WTC11 (cell line): ENCODE measurements at regions not wholly inside any gene's neighbourhood (a gene's known extent, or its start where the extent isn't known, plus 50 kb on each side); places are given as distances from the start of the nearest gene placed in this dataset.

Source experiments
- ATAC-seq: fragments of 200-7000 bp; cut with Tn5 transposase; 2 replicates; pipeline ENCODE4 v1.10.0; 2021; ENCODE audit warnings: mild to moderate bottlenecking, moderate library complexity
- CTCF ChIA-PET: fragments of 300-600 bp; sonication (Branson Sonifier 250); formaldehyde crosslinking; loops from one replicate; lab custom pipeline; 2021; ENCODE audit warnings: antibody characterized with exemption; lab: Charles Lee
- POLR2A ChIA-PET: fragments of 350-600 bp; sonication (Branson Sonifier 250); formaldehyde crosslinking; loops from one replicate; lab custom pipeline; 2021; ENCODE audit warnings: antibody characterized with exemption; lab: Charles Lee
- DNase-seq: peaks from one replicate; pipeline ENCODE4 v3.0.0; 2021; ENCODE audit warnings: low spot score
- H3K27ac Mint-ChIP-seq: 2 replicates; pipeline ENCODE4 v1.8.0; 2021; ENCODE audit warnings: mixed read lengths
- H3K27me3 Mint-ChIP-seq: 2 replicates; pipeline ENCODE4 v1.8.0; 2021; ENCODE audit warnings: low read depth, mild to moderate bottlenecking, moderate library complexity, mixed read lengths
- H3K36me3 Mint-ChIP-seq: 2 replicates; pipeline ENCODE4 v1.8.0; 2021; ENCODE audit warnings: mixed read lengths
- H3K4me1 Mint-ChIP-seq: 2 replicates; pipeline ENCODE4 v1.8.0; 2022; ENCODE audit warnings: mixed read lengths
- H3K4me3 Mint-ChIP-seq: 2 replicates; pipeline ENCODE4 v1.8.0; 2021; ENCODE audit warnings: mild to moderate bottlenecking, moderate library complexity, mixed read lengths
- H3K9me3 Mint-ChIP-seq: 2 replicates; pipeline ENCODE4 v1.8.0; 2021; ENCODE audit warnings: mixed read lengths
- AFF4 ChIP-seq: sonication (generic); formaldehyde crosslinking; IDR thresholded peaks from 2 replicates; pipeline ENCODE4 v1.8.1; 2023; ENCODE audit warnings: mild to moderate bottlenecking, missing genetic modification reagents, borderline replicate concordance
- AR ChIP-seq: fragments of 250-450 bp; sonication (Bioruptor Pico); IDR thresholded peaks from 2 replicates; pipeline ENCODE4 v1.9.0; 2021; ENCODE audit warnings: mild to moderate bottlenecking
- ATF3 ChIP-seq: sonication (generic); formaldehyde crosslinking; conservative IDR thresholded peaks from 2 replicates; pipeline ENCODE4 v1.8.1; 2022; ENCODE audit warnings: mild to moderate bottlenecking, missing genetic modification reagents
- E2F5 ChIP-seq: sonication (generic); formaldehyde crosslinking; IDR thresholded peaks from 2 replicates; pipeline ENCODE4 v1.8.1; 2022; ENCODE audit warnings: mild to moderate bottlenecking, moderate library complexity, missing genetic modification reagents
- ETV6 ChIP-seq: sonication (generic); formaldehyde crosslinking; IDR thresholded peaks from 2 replicates; pipeline ENCODE4 v1.8.1; 2022; ENCODE audit warnings: mild to moderate bottlenecking, missing genetic modification reagents
- FOXJ3 ChIP-seq: sonication (generic); formaldehyde crosslinking; IDR thresholded peaks from 2 replicates; pipeline ENCODE4 v1.9.0; 2021; ENCODE audit warnings: missing genetic modification reagents, mild to moderate bottlenecking, borderline replicate concordance
- FOXK1 ChIP-seq: sonication (generic); formaldehyde crosslinking; IDR thresholded peaks from 2 replicates; pipeline ENCODE4 v1.8.0; 2022; ENCODE audit warnings: mild to moderate bottlenecking, moderate library complexity, missing genetic modification reagents
- FOXP1 ChIP-seq: sonication (generic); formaldehyde crosslinking; IDR thresholded peaks from 2 replicates; pipeline ENCODE4 v1.8.0; 2022; ENCODE audit warnings: missing genetic modification reagents, mild to moderate bottlenecking, moderate library complexity, borderline replicate concordance
- FOXP4 ChIP-seq: sonication (generic); formaldehyde crosslinking; IDR thresholded peaks from 2 replicates; pipeline ENCODE4 v1.8.0; 2022; ENCODE audit warnings: mild to moderate bottlenecking, missing genetic modification reagents
- GABPB1 ChIP-seq: sonication (generic); formaldehyde crosslinking; IDR thresholded peaks from 2 replicates; pipeline ENCODE4 v1.8.1; 2023; ENCODE audit warnings: mild to moderate bottlenecking, missing genetic modification reagents
- IRF2 ChIP-seq: sonication (generic); formaldehyde crosslinking; IDR thresholded peaks from 2 replicates; pipeline ENCODE4 v1.8.0; 2022; ENCODE audit warnings: low read depth, missing genetic modification reagents, borderline replicate concordance
- JUN ChIP-seq: sonication (generic); formaldehyde crosslinking; IDR thresholded peaks from 2 replicates; pipeline ENCODE4 v1.8.0; 2023; ENCODE audit warnings: mild to moderate bottlenecking, missing genetic modification reagents
- MAX ChIP-seq: sonication (generic); formaldehyde crosslinking; IDR thresholded peaks from 2 replicates; pipeline ENCODE4 v1.8.0; 2022; ENCODE audit warnings: mild to moderate bottlenecking, missing genetic modification reagents
- MXD4 ChIP-seq: fragments of 250-450 bp; sonication (Bioruptor Pico); IDR thresholded peaks from 2 replicates; pipeline ENCODE4 v1.8.0; 2021; ENCODE audit warnings: mild to moderate bottlenecking, moderate library complexity, borderline replicate concordance
- MYBL2 ChIP-seq: sonication (generic); formaldehyde crosslinking; IDR thresholded peaks from 2 replicates; pipeline ENCODE4 v1.8.1; 2023; ENCODE audit warnings: mild to moderate bottlenecking, moderate library complexity, missing genetic modification reagents
- NFATC4 ChIP-seq: fragments of 250-450 bp; sonication (Bioruptor Pico); IDR thresholded peaks from 2 replicates; pipeline ENCODE4 v1.9.0; 2021; ENCODE audit warnings: mild to moderate bottlenecking
- NFE2L1 ChIP-seq: sonication (generic); formaldehyde crosslinking; IDR thresholded peaks from 2 replicates; pipeline ENCODE4 v1.8.1; 2023; ENCODE audit warnings: missing genetic modification reagents
- NR3C1 ChIP-seq: sonication (generic); formaldehyde crosslinking; conservative IDR thresholded peaks from 2 replicates; pipeline ENCODE4 v1.8.1; 2023; ENCODE audit warnings: low read depth, mild to moderate bottlenecking, missing genetic modification reagents
- PRRX2 ChIP-seq: fragments of 250-450 bp; sonication (Bioruptor Pico); IDR thresholded peaks from 2 replicates; pipeline ENCODE4 v1.8.0; 2021; ENCODE audit warnings: mild to moderate bottlenecking
- SMAD4 ChIP-seq: sonication (generic); formaldehyde crosslinking; IDR thresholded peaks from 2 replicates; pipeline ENCODE4 v1.8.0; 2022; ENCODE audit warnings: mild to moderate bottlenecking, missing genetic modification reagents
- TCF7 ChIP-seq: sonication (generic); formaldehyde crosslinking; IDR thresholded peaks from 2 replicates; pipeline ENCODE4 v1.8.0; 2022; ENCODE audit warnings: mild to moderate bottlenecking, low read depth, missing genetic modification reagents, moderate library complexity
- TP53 ChIP-seq: sonication (generic); formaldehyde crosslinking; IDR thresholded peaks from 2 replicates; pipeline ENCODE4 v1.8.1; 2023; ENCODE audit warnings: mild to moderate bottlenecking, missing genetic modification reagents
- ZBTB21 ChIP-seq: sonication (generic); formaldehyde crosslinking; IDR thresholded peaks from 2 replicates; pipeline ENCODE4 v1.8.1; 2023; ENCODE audit warnings: mild to moderate bottlenecking, missing genetic modification reagents, borderline replicate concordance
- ZMAT4 ChIP-seq: fragments of 250-450 bp; sonication (Bioruptor Pico); IDR thresholded peaks from 2 replicates; pipeline ENCODE4 v1.9.0; 2021; ENCODE audit warnings: mild to moderate bottlenecking
- ZNF263 ChIP-seq: sonication (generic); formaldehyde crosslinking; IDR thresholded peaks from 2 replicates; pipeline ENCODE4 v1.8.1; 2022; ENCODE audit warnings: low read depth, mild to moderate bottlenecking, moderate library complexity, missing genetic modification reagents
- ZNF396 ChIP-seq: fragments of 250-450 bp; sonication (Bioruptor Pico); IDR thresholded peaks from 2 replicates; pipeline ENCODE4 v1.8.0; 2021; ENCODE audit warnings: mild to moderate bottlenecking, moderate library complexity, borderline replicate concordance
- ZNF671 ChIP-seq: fragments of 250-450 bp; sonication (Bioruptor Pico); IDR thresholded peaks from 2 replicates; pipeline ENCODE4 v1.8.0; 2021; ENCODE audit warnings: mild to moderate bottlenecking

GRCh38 chr14:85948153-85948552 lies 418.2 kb downstream of the FLRT2 start:
- H3K9me3 Mint-ChIP-seq, result peaks cover 14% of the 10 kb centered on the region
- H3K27me3 Mint-ChIP-seq, result no peaks in the 10 kb centered on the region
- no peaks in the 10 kb centered on the region for H3K36me3 Mint-ChIP-seq
- no peak overlapping the region for H3K4me3 Mint-ChIP-seq
- ATAC-seq (no peak), DNase-seq (no peak)
- TF ChIP-seq ATF3, result no peak
- no peak for TF ChIP-seq MAX (CRISPR knock-in tag)
- TF ChIP-seq PRRX2 (CRISPR knock-in tag), result no peak
- no peak for TF ChIP-seq IRF2 (CRISPR knock-in tag)
- TF ChIP-seq AFF4 (CRISPR knock-in tag), result no peak
- TF ChIP-seq MYBL2 (CRISPR knock-in tag), result no peak
- TF ChIP-seq ETV6 (CRISPR knock-in tag), result no peak
- TF ChIP-seq ZNF396, result no peak
- no peak for TF ChIP-seq NFATC4 (CRISPR knock-in tag)
- TF ChIP-seq NR3C1 (CRISPR knock-in tag), result no peak
- TF ChIP-seq ZBTB21 (CRISPR knock-in tag), result no peak
- TF ChIP-seq GABPB1 (CRISPR knock-in tag), result no peak
- TF ChIP-seq ZNF263 (CRISPR knock-in tag), result no peak
- TF ChIP-seq TP53 (CRISPR knock-in tag), result no peak
- no peak for TF ChIP-seq ZNF671 (CRISPR knock-in tag)
- ChIA-PET POLR2A (no interaction called here), CTCF (no interaction called here)
- no peaks in the 10 kb centered on the region for H3K4me1 Mint-ChIP-seq
- H3K27ac Mint-ChIP-seq, result no peak overlapping the region

- no peak for DNase-seq
- Mint-ChIP-seq H3K4me3 (no peak overlapping the region), H3K9me3 (peaks cover 14% of the 10 kb centered on the region), H3K36me3 (no peaks in the 10 kb centered on the region), H3K27me3 (no peaks in the 10 kb centered on the region), H3K27ac (no peak overlapping the region), H3K4me1 (no peaks in the 10 kb centered on the region)
- no peak for ATAC-seq
- POLR2A ChIA-PET, result no interaction called here
- CTCF ChIA-PET, result no interaction called here
- TF ChIP-seq MXD4 (CRISPR knock-in tag) (no peak), AR (no peak), FOXP4 (CRISPR knock-in tag) (no peak), TCF7 (CRISPR knock-in tag) (no peak), FOXK1 (CRISPR knock-in tag) (no peak), JUN (CRISPR knock-in tag) (no peak), ZMAT4 (CRISPR knock-in tag) (no peak), NFE2L1 (CRISPR knock-in tag) (no peak), SMAD4 (CRISPR knock-in tag) (no peak), FOXJ3 (CRISPR knock-in tag) (no peak), FOXP1 (no peak), E2F5 (no peak), ETV6 (CRISPR knock-in tag) (no peak), NR3C1 (CRISPR knock-in tag) (no peak), IRF2 (CRISPR knock-in tag) (no peak)
These were observed 417.7 kb downstream of the FLRT2 start for GRCh38 chr14:85947461-85948139.
